HCT116 (cell line): ENCODE measurements at regions not wholly inside any gene's neighbourhood (a gene's known extent, or its start where the extent isn't known, plus 50 kb on each side); places are given as distances from the start of the nearest gene placed in this dataset.
"Not testable (repeated sequence)": the region's sequence is repeated elsewhere in the genome, so short reads cannot be mapped to it uniquely, and the experiment has no call there.

Experiments
- ATAC-seq: fragments of 200-7000 bp; cut with Tn5 transposase; 2 replicates; pipeline ENCODE4 v1.9.1; 2020; ENCODE audit warnings: mild to moderate bottlenecking, moderate library complexity
- BruUV-seq: library from RNA; stranded (reverse); fragments of 400-500 nt; replicated peaks from 2 replicates; lab custom pipeline; 2021; lab: Mats Ljungman, UMichigan
- CTCF ChIA-PET: fragments of 300-600 bp; sonication (Branson Sonifier 250); formaldehyde crosslinking; loops from one replicate; lab custom pipeline; 2021; ENCODE audit warnings: antibody characterized with exemption; lab: Charles Lee
- POLR2A ChIA-PET: fragments of 300-600, 350-600 bp; sonication (Branson Sonifier 250); formaldehyde crosslinking; loops from one replicate; lab custom pipeline; 2021; ENCODE audit warnings: antibody characterized with exemption; lab: Charles Lee
- RAD21 ChIA-PET, 2 experiments: fragments of 300-600 bp; sonication (Branson Sonifier 250); formaldehyde crosslinking; loops; one replicate each; lab custom pipeline; 2023; ENCODE audit warnings: low total read pairs in 2 of 2; ENCODE audit not compliant: uncharacterized antibody in 2 of 2, unreplicated experiment in 2 of 2, low non-redundant PET in 1 of 2; lab: Charles Lee
- DNase-seq: peaks from one replicate; pipeline ENCODE4 v3.0.0-alpha.2; 2010; ENCODE audit warnings: low read depth, low spot score
- H2AFZ ChIP-seq: fragments of 200-600 bp; shearing (Covaris generic), sonication (generic); 2 replicates; pipeline ENCODE4 v1.6.1; 2017; ENCODE audit warnings: low read depth, mixed run types, mixed read lengths, antibody characterized with exemption, low read length; ENCODE audit not compliant: poor library complexity, severe bottlenecking
- H3K27ac ChIP-seq: 2 replicates; pipeline ENCODE4 v1.5.1; 2012; ENCODE audit warnings: low read depth, low read length
- H3K27me3 ChIP-seq: fragments of 200-600 bp; sonication (generic); 2 replicates; pipeline ENCODE4 v1.6.1; 2016; ENCODE audit warnings: mixed run types, low read length, mixed read lengths; ENCODE audit not compliant: insufficient read depth
- H3K36me3 ChIP-seq, 2 experiments: fragments of 200-500 bp in 1 of 2; fragments of 200-600 bp in 1 of 2; sonication (Bioruptor generic) in 1 of 2; sonication (generic) in 1 of 2; 2 replicates each; pipeline versions ENCODE4 v1.5.1 to v1.6.1; 2014 to 2016; ENCODE audit warnings: low read length in 2 of 2, inconsistent platforms in 1 of 2, mixed read lengths in 1 of 2, mixed run types in 1 of 2; ENCODE audit not compliant: insufficient read depth in 2 of 2, control insufficient read depth in 1 of 2
- H3K4me1 ChIP-seq, 2 experiments: fragments of 200-600 bp in 1 of 2; sonication (generic) in 1 of 2; 2 replicates each; pipeline versions ENCODE4 v1.5.1 to v1.6.1; 2012 to 2017; ENCODE audit warnings: low read length in 2 of 2, inconsistent platforms in 1 of 2, mild to moderate bottlenecking in 1 of 2, mixed read lengths in 1 of 2, mixed run types in 1 of 2, moderate library complexity in 1 of 2; ENCODE audit not compliant: insufficient read depth in 2 of 2, control insufficient read depth in 1 of 2
- H3K4me2 ChIP-seq: fragments of 200-600 bp; sonication (generic); 2 replicates; pipeline ENCODE4 v1.6.1; 2017; ENCODE audit warnings: mixed run types, low read length, mixed read lengths
- H3K4me3 ChIP-seq, 2 experiments: fragments of 200-600 bp in 1 of 2; sonication (generic) in 1 of 2; replicated peaks in 1 of 2; 2 replicates each; pipeline ENCODE4 v1.5.1; 2011 to 2016; ENCODE audit warnings: low read length in 2 of 2, control low read depth in 1 of 2, low read depth in 1 of 2, mild to moderate bottlenecking in 1 of 2, mixed read lengths in 1 of 2, mixed run types in 1 of 2
- H3K79me2 ChIP-seq: fragments of 200-600 bp; sonication (generic); 2 replicates; pipeline ENCODE4 v1.6.1; 2017; ENCODE audit warnings: mild to moderate bottlenecking, mixed run types, low read length, moderate library complexity, mixed read lengths; ENCODE audit not compliant: insufficient read depth
- H3K9ac ChIP-seq: fragments of 200-600 bp; sonication (generic); 2 replicates; pipeline ENCODE4 v1.6.1; 2016; ENCODE audit warnings: low read length, mixed read lengths
- H3K9me2 ChIP-seq: fragments of 200-600 bp; sonication (generic), shearing (Covaris generic); 2 replicates; pipeline ENCODE4 v1.6.1; 2017; ENCODE audit warnings: mixed run types, mild to moderate bottlenecking, moderate library complexity; ENCODE audit not compliant: insufficient read depth
- H3K9me3 ChIP-seq, 2 experiments: fragments of 200-500 bp in 1 of 2; fragments of 200-600 bp in 1 of 2; sonication (Bioruptor generic) in 1 of 2; sonication (generic) in 1 of 2; 2 replicates each; pipeline ENCODE4 v1.6.1; 2014 to 2017; ENCODE audit warnings: low read length in 2 of 2, mixed read lengths in 2 of 2, inconsistent platforms in 1 of 2, low read depth in 1 of 2, mild to moderate bottlenecking in 1 of 2, mixed run types in 1 of 2, moderate library complexity in 1 of 2; ENCODE audit not compliant: control insufficient read depth in 1 of 2, insufficient read depth in 1 of 2
- H4K20me1 ChIP-seq: fragments of 200-600 bp; sonication (generic), shearing (Covaris generic); 2 replicates; pipeline ENCODE4 v1.6.1; 2017; ENCODE audit warnings: mixed run types, mild to moderate bottlenecking, moderate library complexity; ENCODE audit not compliant: insufficient read depth
- CBX3 ChIP-seq: IDR thresholded peaks from 2 replicates; pipeline ENCODE4 v1.6.1; 2012; ENCODE audit warnings: low read depth
- CTCF ChIP-seq, 3 experiments: fragments of 200-600 bp in 1 of 3; sonication (generic) in 1 of 3; IDR thresholded peaks in 2 of 3; conservative IDR thresholded peaks in 1 of 3; 2 replicates each; pipeline ENCODE4 v1.5.1; 2012 to 2017; ENCODE audit warnings: low read depth in 2 of 3, low read length in 2 of 3, antibody characterized with exemption in 1 of 3, borderline replicate concordance in 1 of 3, control low read depth in 1 of 3, mild to moderate bottlenecking in 1 of 3, mixed read lengths in 1 of 3, mixed run types in 1 of 3, moderate library complexity in 1 of 3; ENCODE audit not compliant: insufficient read depth in 1 of 3
- MAX ChIP-seq: IDR thresholded peaks from 2 replicates; pipeline ENCODE4 v1.6.1; 2012
- POLR2AphosphoS5 ChIP-seq: IDR thresholded peaks from 2 replicates; pipeline ENCODE4 v1.6.1; 2011; ENCODE audit warnings: mild to moderate bottlenecking, low read depth, low read length, moderate library complexity
- SRF ChIP-seq: IDR thresholded peaks from 2 replicates; pipeline ENCODE4 v1.6.1; 2012; ENCODE audit warnings: low read depth
- YY1 ChIP-seq: IDR thresholded peaks from 2 replicates; pipeline ENCODE4 v1.6.1; 2011; ENCODE audit warnings: low read length, low read depth, moderate library complexity, mild to moderate bottlenecking; ENCODE audit not compliant: insufficient replicate concordance; ENCODE audit errors: extremely low read depth
- ZBTB33 ChIP-seq: IDR thresholded peaks from 2 replicates; pipeline ENCODE4 v1.6.1; 2011; ENCODE audit warnings: mild to moderate bottlenecking, low read length, moderate library complexity; ENCODE audit not compliant: insufficient replicate concordance; ENCODE audit errors: extremely low read depth
- ZNF274 ChIP-seq: fragments of 200-500 bp; sonication (Bioruptor generic); IDR thresholded peaks from 2 replicates; pipeline ENCODE4 v1.6.1; 2014; ENCODE audit warnings: mild to moderate bottlenecking, low read depth, low read length, inconsistent platforms
- intact Hi-C: fragments of 100-400 bp; cut with micrococcal nuclease; formaldehyde crosslinking; loops from 2 replicates; pipeline ENCODE4 v1.10.0; 2022

- Histone ChIP-seq H3K27me3 (no peaks in the 10 kb centered on the region), H3K4me2 (no peak overlapping the region), H4K20me1 (no peaks in the 10 kb centered on the region), H3K4me3 (no peak overlapping the region), H3K4me1 (no peaks in the 10 kb centered on the region), H3K9me3 (no peaks in the 10 kb centered on the region), H3K27ac (no peak overlapping the region), H2AFZ (no peak overlapping the region), H3K79me2 (no peaks in the 10 kb centered on the region), H3K9me2 (no peaks in the 10 kb centered on the region), H3K9ac (no peak overlapping the region), H3K36me3 (no peaks in the 10 kb centered on the region)
- intact Hi-C loops = no loop called here
- no TSS peak for BruUV-seq
- TF ChIP-seq ZNF274 = no peak
- no peak for TF ChIP-seq CBX3
- TF ChIP-seq MAX = no peak
- TF ChIP-seq CTCF (IDR thresholded peaks at IDR 0.05 in 2 of 3, conservative IDR thresholded peaks at IDR 0.05 in 1 of 3; ENCODE audit: borderline replicate concordance in 1 of 3, insufficient read depth in 1 of 3, low read depth in 2 of 3, low read length in 2 of 3) = no peak
- TF ChIP-seq YY1 = no peak
- no peak for TF ChIP-seq ZBTB33
- no peak for TF ChIP-seq POLR2AphosphoS5
- TF ChIP-seq SRF = no peak
- CTCF ChIA-PET = no interaction called here
- ATAC-seq (no peak), DNase-seq (no peak)
- RAD21 ChIA-PET = no interaction called here
- POLR2A ChIA-PET = no interaction called here
Observed at GRCh38 chr2:53208815-53209214, 558.8 kb upstream of the CHAC2 start.

- H3K9me2 ChIP-seq, ATAC-seq, H3K27me3 ChIP-seq, DNase-seq, H3K4me1 ChIP-seq, RAD21 ChIA-PET, intact Hi-C loops, H3K4me2 ChIP-seq, CTCF ChIA-PET, H3K9ac ChIP-seq, H4K20me1 ChIP-seq, H2AFZ ChIP-seq, H3K36me3 ChIP-seq, POLR2A ChIA-PET, BruUV-seq, H3K9me3 ChIP-seq, H3K79me2 ChIP-seq, H3K4me3 ChIP-seq, H3K27ac ChIP-seq: not testable (repeated sequence)
Observed at GRCh38 chr2:53206226-53206625, 561.4 kb upstream of the CHAC2 start.
